GM18508 (cell line): ENCODE measurements at regions not wholly inside any gene's neighbourhood (a gene's known extent, or its start where the extent isn't known, plus 50 kb on each side); places are given as distances from the start of the nearest gene placed in this dataset.

Source experiments
- ATAC-seq: cut with Tn5 transposase; IDR thresholded peaks from one replicate; pipeline ENCODE4 v1.9.1; 2021; ENCODE audit warnings: moderate number of reproducible peaks; ENCODE audit not compliant: insufficient read depth, unreplicated experiment

DNA sequence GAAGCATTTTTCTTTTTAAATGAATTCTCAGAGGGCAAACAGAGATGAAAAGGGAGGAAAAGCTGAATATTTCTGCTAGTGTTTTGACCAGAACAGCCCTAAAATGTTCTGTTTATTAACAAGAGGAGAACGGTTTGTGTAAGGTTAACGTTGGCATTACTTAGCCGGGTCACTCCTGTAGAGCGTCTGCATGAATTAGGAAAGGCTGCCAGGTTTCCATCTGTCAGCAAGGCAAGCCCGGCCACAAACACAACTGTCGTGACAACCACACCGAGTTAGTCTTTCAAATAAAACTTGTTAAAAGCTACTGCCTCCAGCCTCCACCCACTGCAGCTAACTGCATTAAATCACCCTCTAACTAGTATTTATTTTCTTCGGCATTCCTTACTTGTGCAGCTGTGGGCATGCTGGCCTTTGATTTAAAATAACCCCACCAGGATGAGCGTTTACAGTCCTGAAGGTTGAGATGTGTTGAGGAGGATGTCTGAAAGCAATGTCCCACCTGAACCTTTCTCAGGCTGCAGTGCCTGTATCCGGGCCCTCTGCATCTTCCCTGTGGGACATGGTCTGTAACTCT is 527.9 kb downstream of the FGF9 start:
- no peak for ATAC-seq

DNA sequence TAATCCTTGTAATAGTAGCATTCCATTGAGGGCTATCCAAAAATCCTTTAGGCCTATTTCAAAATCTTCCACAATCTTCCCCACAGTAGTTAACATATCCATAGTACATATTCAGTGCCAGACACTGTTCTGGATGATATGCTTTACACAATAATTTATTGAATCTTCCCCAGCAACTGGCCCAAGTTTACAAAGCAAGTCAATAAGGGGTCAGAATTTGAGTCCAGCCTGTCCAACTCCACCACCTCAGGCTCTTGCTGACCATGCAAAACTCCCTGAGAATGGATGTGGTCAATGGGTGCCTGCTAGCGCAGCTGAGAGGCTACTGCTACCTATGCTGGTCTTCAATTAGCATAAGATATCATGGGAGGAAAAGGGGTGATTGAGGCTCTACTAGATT is 529.6 kb downstream of the FGF9 start:
- no peak for ATAC-seq

DNA sequence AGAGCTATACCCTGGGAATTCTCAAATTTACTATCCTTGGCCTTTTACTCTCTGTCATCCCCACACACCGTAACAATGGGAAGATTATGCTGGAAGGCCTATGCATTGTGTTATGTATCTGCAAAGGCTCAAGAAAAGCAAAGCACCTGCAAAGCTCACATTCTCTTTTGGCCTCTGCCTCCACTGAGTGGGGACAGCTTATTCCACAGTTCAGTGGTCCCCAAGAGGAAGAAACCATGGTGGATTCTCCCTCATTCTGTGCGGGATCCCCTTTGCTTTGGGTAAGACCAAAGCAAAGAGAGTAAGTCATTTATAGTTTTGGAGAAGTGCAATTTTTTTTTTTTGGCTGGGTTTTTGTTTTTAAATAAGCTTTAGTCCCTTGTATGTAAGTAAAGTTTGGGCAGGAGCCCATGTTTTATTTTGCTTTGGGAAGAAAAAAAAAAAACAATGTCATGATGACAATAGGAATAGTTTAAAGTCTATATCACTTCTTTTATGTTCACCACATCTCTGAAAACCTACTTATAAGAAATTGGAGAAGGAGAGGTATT is 530.6 kb downstream of the FGF9 start:
- no peak for ATAC-seq

DNA sequence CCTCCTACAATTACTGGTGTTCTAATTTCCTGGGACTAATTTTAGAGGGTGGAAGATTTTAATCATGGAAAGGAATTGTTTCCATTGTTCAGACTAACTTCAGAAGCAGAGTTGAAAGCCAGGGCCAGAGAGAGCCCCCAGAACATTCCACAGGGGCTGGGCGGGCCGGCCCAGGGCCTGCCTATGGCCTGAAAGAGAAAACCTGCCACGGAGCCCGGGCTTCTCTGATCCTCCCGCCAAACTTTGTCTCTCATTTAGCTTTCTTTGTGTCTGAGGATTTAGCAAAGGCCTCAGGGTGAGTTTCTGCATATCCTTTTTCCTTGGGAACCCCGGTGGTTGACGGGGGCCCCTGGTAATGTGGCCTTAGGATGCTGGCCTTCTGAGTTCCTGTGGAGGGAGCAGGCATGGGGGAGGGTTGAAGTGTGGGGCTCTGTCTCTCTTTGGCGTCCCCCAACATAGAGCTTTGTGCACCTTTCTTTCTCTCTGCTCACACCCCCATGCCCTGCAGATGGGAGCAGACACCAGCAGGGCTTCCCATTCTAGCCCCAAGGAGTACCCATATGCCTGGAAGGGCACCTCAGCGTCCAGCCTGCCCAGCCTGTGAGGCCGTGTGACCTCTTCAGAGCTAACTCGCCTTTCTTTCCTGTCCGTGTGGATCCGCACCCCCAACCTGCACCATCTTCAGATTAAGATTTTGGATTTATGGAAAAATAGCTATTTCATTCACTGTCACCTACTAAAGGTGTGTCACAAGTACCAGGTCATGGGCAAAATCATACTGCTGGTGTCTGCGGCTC is 539.5 kb downstream of the FGF9 start:
- ATAC-seq = no peak

DNA sequence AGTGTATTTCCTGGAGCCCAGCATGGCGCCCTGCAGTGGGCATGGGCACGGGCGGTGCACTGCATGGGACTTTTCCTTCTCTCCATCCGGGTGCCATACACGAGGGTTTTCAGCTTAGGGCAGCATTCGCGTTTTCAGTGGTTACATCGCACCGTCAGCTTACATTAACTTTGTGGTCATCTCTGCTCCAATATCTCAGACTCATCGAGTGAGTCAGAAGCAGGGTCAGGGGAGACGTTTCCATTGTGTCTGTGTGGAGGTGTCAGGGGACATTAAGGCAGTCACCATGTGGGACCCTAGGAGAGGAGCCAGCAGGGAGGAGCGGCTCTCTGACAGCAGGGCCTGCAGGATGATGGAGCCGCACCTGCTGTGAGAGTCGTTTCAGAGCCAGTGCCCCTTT is 541.0 kb downstream of the FGF9 start:
- ATAC-seq = no peak

DNA sequence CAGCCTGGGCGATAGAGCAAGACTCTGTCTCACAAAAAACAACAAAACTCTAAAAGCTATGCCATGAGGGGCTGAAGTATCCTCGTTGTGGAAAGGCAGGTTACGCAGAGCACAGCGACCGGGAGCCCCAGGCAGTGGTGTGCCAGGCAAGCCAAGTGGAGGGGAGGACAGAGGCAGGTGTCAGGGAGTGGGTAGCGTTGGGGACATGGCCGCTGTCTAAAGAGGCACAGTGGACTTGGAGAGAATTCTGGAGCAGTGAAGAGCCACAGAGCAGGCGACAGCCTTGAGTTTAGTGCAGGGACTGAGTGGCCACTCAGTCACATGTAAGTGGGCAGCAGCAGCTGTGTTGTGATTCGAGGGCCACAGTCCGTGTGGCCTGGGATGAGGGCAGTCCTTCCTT is 541.7 kb downstream of the FGF9 start:
- ATAC-seq = no peak

DNA sequence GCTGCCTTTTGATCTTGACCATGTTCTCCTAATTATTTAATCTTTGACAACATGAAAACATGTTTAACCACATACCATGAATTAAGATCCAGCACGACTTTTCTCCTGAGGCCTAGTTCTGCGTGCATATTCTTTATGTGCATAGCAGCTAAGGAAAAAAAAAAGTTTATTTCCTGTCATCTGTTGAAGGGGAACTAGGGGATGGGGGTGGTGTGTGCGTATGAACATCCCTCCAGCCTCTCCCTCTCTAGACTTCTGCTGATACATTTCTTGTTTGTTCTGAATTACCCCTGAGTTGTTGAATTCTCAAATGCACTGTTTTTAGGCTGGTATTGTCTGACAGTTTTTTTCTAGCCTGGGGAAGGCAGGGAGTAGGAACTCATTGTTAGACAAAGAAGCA is 543.3 kb downstream of the FGF9 start:
- no peak for ATAC-seq

DNA sequence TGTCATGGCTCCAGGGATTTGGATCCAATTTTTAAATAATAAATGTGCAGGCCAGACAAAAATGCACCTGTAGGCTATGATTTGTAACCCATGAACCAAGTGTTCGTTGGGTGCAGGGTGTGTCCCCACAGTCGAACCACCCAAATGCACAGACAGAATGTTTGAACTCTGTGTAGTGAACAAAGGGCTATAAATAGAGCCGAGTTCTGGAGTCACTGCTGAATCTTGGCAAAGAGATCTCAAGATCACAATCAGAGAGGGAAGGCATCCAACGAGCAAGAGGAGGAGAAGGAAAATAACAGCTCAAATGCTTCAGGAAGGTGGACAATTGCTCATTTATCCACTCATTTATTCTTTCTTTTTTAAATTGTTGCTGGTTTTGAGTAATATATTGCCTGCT is 547.9 kb downstream of the FGF9 start:
- no peak for ATAC-seq

DNA sequence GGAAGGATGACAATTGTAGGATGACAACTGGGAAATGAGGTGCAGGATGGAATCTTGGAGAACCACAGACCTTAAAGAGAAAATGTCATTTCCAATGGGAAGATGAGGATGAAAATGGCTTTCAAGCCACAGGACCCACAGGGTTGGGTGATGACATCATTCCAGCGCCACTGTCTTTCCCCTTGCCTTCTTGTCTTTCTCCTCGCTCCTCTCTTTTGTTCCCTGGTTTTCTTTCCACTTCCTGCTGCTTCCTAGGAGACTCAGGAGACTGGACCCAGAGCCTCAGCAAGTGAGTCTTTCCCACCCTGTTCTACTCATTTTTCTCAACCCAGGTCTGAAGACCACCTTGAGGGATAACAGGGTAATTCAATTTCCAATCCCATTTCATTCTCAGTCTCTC is 548.8 kb downstream of the FGF9 start:
- ATAC-seq = no peak

DNA sequence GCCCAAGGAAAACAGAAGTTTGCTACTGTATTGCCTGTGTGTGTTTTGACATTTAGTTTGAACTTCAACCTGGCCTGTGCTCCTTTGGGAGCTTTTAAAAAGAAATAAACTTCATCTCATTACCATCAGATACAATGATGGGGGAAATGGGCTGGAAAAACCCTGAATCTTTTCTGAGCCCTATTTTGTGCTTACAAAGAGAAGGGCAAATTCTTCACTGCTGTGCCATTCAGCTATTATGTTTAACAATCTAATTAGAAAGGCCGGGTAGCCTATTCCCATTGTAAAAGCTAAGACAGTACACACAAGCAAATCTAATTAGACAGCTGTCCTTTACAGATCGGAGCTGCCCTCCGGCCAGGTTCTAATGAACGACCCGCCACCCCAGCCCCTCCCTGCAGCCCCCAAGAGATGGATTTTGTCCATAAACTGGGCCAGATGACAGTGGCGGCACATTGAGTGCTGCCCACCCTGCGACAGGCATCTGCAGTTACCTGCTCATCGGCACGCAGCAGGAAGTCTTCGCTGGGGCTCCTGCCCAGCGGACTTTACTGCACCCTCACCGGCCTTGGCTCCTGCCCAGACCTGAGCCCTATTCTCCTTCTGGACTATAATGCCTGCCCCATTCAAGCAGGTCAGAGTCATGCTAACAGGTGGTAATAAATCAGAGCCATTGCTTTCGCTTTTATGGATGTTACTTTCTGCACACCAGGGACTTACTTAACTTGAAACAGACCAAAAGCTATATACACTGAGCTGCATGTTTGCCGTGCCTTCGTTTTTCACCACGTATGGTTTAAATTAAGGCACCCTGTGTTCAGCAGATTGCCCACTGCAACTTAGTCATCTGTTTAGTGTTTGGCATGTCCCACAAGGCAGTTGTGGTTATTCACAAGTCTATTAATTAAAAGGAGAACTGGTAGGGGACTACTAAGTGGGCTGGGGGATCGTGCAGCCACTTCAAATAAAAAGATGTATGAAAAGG is 549.6 kb downstream of the FGF9 start:
- ATAC-seq = no peak

DNA sequence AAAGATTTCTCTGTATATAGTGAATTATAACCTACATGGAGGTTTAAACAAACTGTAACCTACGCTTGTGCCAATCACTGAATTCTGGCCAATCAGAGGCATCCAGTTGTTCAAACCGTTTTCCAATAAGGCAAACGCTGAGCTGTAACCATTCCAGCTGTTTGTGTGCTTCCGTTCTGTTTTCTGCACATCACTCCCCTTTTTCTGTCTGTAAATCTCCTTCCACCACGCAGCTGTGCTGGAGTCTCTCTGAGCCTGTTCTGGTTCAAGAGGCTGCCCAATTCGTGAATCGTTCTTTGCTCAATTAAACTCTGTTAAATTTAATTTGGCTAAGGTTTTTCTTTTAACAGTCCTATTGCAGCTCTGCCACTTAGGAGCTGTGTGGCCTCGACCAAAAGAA is 552.5 kb downstream of the FGF9 start:
- ATAC-seq = no peak

DNA sequence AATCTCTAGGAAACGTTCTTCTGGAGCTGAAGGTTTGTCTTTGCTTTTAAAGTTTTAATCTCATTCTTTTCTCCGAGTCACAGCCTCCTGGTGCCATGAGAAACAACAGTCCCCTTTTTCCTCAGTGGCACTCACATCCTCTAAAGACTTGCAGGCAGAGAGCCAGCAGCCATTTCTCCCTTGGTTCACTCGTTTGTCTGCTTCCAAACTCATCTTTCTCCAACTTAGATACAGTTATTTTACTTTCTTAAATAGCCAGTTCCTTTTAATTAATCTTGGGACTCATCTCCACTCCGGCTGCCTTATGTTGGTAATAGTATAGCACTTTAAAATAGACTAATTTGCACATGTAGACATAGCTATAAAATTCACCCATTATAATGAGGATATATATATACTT is 555.2 kb downstream of the FGF9 start:
- no peak for ATAC-seq

DNA sequence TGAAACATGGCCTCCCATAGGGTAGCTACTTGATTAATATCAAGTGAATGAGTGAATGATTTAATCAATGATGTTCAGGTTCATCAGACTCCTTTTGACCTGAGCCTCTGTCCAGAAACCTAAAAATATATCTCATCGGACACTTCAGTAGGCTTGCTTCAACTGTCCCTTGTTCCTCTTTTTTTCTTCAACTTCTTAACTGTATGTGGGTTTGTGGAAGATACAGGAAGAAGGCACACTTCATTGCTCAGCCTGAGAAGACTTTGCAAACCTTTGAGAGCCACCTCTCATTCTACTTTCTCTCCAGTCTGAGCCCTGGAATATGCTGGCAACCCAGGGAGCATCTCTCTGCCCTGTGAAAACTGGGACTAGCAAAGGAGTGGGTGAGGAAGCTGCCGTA is 557.0 kb downstream of the FGF9 start:
- no peak for ATAC-seq

DNA sequence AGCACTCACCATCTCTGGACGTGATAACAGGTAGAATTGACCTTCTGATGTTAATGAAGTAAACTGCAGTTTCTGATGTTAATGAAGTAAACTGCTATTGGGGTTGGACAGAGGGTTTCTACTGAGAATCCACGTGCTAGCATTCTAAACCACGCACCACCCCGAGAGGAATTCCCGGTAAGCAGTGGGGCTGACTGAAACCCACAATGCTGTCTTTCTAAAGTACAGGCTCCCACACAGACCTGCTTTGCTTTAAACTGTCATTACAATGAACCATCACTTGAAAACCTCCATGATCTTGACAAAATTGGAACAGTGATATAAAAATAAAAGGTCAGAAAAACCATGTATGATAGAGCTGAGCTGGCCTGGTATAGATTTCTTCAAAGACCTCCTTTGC is 559.0 kb downstream of the FGF9 start:
- no peak for ATAC-seq

DNA sequence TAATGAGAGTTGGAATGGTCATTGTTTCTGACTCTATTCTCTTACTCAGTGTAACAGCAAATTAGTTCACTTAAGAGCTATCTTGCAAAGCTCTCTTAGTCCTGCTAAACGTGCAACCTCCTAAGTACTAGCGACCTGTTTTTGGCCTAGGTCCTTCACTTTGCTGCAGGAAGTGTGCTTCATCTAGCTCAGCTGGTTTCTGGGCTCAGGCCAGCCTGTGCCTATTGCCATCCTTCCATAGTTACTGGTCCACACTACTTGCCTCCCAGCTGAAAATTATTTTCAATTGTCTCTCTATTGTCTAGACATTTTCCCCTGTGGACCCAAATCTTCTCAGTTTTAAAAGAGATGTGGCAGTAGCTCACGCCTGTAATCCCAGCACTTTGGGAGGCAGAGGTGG is 561.3 kb downstream of the FGF9 start:
- ATAC-seq = no peak

DNA sequence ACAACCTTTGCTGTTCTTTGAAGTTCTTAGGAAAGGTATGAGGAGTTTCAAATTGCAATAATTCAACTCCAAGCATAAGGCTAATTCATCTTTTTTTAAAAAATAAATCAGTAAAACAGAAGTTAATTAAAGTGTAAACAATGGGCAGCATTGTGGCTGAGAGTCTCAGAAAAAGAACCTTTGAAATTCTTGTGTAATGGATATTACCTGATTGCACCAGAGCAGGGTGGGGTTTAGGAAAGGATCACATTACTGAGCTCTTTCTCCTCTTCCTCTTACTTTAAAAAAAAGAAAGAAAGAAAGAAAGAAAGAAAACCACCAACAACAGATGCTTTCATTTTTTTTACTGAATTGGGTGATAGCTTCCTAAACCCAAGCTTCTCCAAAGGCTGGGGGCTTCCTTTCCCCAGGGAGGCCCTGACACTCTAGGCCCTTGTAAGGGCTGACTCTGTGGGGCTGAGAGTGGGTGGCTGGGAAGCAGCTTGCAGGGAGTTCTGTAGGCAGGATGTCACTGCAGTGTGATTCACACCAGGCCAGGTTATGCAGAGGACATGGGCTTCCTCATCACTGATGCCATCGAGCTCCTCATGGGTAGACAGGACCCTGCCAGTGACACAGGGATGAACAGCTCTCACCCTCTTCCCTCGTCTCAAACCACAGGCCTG is 564.5 kb downstream of the FGF9 start:
- no peak for ATAC-seq

DNA sequence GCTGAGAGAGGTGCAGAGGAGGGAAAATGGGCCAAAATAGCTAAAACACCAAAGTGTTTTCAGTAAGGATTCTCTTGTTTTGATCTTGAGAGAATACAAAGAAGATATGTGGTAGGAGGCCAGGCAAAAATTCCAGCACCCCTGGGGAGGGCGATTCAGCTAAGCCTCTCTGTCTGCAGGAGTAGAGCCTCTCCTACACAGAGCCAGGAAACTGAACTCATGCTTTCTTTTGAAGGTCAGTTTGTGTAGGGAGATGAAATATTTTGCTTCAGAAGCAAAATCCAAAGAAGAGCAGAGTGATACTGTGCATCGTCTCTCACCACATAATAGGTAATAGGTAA is 565.0 kb downstream of the FGF9 start:
- no peak for ATAC-seq

DNA sequence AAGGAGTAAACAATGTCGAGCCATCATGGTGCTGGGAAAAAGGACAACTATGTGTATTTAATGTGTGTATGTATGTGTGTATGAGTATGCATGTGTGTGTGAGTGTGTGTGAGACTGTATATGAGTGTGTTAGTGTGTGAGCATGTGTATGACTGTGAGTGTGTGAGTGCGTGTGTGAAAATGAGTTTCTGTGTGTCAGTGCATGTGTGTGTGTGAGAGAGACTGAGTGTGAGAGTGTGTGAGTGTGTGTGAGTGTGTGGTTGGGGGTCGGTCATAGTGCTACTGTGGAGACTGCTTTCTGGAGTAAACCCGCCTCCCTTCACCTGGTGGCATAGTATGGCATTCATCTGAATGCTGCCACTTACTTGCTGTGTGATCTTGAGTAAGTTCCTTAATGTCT is 567.4 kb downstream of the FGF9 start:
- no peak for ATAC-seq

DNA sequence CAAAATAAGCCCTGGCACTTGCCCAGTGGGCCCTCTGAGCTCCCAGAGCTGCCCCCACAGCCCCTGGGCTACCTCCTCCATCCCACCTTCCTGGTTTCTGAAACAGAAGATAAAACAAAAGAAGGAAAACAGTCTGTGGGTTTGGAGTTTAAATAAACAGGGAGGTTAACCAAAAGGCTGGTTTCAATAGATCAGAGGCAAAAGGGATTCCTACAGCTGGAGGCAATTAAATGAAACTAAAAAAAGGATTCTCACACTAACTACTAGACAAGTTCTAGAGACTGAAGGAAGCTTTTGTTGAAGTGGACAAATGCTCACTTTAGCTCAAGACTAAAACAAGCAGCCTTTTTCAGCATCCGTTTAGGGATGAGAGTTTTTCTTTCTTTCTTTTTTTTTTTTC is 569.8 kb downstream of the FGF9 start:
- ATAC-seq = no peak

DNA sequence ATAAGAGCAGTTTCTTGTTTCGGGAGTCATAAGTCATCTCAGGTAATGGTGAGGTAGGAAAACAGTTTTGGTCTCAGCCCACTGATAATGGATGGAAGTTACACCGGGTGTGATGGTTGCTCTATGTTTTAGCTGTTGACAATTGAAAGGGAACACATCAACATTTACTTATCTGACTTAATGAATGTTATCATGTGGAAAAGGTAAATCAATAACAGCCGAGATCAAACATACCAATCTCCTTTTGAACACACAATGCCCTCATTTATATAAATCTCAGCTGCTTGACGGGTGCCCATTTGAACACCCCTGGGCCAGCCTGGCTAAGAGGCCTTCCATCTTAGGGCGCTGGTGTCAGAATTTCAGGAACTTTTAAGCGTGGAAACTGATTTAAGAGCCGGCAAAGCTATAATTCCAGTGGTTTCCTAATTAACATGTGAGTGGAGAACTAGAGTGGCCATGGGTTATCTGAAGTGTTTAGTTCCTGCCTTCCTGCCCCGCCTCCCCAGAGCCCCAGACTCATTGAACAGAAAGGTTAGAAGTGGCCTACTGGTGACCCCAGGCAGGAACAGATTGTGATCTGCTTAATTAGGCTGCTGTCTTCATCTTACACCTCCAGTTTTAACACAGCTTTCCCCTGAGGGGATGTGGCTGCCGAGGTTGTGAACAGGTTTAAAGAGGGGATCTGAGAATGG is 572.7 kb downstream of the FGF9 start:
- no peak for ATAC-seq
